DMS53 (cell line): ENCODE measurements at regions not wholly inside any gene's neighbourhood (a gene's known extent, or its start where the extent isn't known, plus 50 kb on each side); places are given as distances from the start of the nearest gene placed in this dataset.
"Not testable (repeated sequence)": the region's sequence is repeated elsewhere in the genome, so short reads cannot be mapped to it uniquely, and the experiment has no call there.

Experiments
- DNase-seq: peaks from one replicate; lab custom pipeline; 2025; lab: John Stamatoyannopoulos, UW

DNA sequence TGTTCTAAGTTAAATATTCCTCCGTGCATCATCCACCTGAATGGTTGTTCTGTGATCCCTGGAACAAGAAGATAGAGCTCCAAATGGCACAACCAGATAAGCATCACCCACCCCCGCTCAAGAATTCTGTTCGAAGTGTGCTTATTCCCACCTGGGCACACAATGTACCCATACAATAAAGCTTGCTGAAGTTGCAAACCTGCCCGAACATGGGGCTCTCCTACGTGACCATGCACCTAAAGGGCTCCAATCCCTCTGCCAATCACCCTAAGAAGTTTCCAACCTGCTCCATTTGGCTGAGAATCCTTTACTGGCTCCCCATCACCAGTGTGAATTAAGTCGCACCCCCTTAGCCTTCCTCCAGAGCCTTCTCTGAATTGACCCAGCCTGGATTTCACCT lies 1157.4 kb downstream of the TBC1D22A start:
- DNase-seq, result no peak

DNA sequence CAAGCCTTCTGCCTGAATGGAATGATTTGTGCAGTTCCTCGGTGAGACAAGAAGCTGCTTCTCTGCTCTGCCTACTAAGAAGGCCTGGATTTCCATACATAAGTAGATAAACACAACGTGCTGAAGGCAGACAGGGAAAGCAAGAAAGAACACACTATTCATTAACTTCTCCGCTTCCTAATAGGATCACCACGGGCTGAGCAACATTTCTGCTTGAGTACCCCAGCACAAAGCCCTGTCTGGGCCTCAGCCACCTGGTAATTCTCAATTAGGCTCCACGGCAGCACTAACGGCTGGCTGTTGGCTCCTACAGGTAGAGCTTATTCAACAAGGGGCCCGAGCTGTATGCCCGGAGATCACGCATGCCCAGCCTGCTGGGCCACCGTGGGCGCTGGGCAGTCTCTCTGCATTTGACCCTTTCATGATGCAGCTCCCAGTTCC lies 1156.6 kb downstream of the TBC1D22A start:
- no peak for DNase-seq

DNA sequence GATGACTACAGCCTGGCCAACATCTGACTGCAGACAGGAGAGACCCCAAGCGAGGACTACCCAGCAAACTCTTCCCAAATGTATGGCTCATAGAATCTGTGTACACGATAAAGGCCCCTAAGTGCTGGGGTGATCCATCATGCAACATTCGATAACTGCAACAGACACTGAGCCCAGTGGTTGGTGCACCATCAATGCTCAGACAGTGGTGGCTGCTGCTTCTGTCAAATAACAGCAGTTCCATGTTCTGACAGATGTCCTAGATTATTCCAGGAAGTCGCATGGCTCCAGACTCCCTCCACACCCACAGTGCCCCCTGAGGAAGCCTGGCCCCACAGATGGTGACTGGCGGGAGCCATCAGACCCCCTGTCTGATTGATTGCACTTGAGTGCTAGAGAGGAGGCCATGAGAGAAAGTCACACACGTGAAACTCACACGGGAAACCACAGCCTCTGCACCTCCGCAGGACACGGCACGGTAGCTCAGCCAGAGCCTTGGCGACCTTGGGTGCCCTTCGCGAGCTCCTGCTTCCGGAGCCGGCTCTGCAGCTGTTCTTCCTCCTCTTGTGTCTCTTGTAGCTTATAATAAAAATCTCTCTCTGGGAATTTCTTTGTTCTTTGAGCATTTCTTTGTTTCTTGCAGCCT lies 1155.9 kb downstream of the TBC1D22A start:
- no peak for DNase-seq

DNA sequence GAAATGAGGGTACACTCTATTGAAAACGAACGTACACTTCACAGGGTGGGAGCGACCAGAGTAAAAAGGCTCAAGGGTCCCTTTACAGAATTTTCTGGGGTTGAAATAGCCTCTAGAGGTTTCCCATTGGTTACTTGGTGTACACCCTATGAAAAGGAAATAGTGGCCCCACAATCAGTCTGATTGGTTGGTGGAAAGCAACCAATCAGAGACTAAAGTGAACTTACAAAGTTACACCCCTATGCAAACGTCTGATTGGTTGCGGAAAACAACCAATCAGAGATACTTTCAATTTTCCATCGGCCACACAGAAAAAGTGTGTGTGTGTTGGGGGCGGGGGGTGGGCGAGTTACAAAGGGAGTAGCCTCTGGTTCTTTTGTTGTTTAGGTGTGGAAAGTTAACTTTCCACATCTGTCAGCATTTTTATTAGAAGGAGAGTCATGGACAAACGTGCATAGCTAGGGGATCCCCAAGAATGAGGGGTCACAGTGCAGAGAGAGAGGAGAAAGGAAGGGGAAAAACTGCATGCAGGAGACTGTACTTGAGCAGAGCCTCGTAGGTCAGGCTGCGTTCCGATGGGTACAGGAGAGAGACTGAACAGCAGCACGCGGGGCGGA lies 1152.1 kb downstream of the TBC1D22A start:
- no peak for DNase-seq

DNA sequence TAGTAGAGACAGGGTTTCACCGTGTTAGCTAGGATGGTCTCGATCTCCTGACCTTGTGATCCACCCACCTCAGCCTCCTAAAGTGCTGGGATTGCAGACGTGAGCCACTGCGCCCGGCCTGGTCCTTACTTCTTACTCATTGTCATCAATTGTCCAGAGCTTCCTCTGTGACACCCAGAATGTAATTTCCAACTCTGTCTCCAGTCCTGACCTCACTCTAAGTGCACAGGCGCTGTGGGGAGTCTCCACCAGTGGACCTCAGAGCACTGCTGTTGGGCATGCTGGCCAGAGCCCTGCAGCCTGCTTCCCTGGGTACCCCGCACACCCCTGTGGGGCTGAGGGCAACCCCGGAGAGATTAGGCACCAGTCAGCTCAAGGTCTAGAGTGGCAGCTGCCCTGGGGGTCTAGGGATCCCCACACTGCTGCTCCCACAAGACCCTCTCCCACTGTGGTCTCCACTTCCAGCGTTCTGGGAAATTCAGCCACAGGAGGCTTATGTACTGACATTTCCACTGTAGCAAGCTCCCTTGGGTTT lies 1140.3 kb downstream of the TBC1D22A start:
- DNase-seq, result no peak

DNA sequence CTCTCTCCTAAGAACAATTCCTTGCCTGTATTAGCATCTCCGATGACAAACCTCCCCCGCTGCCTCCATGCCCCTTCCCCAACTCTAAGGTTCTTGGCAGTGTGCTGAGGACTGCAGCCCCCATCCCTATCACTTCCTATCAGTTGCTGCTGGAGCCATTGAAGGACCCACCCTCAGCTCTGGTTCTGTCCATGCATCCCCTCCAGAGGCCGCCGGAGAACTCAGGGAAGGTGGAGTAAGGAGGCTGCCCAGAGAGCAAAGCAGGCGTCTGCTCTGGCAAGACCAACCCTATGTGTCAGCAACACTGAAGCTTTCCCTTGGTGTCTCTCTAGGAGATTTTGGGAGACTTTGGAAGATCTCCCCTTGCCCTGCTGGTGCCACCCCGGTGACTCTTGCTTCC lies 1139.5 kb downstream of the TBC1D22A start:
- no peak for DNase-seq

DNA sequence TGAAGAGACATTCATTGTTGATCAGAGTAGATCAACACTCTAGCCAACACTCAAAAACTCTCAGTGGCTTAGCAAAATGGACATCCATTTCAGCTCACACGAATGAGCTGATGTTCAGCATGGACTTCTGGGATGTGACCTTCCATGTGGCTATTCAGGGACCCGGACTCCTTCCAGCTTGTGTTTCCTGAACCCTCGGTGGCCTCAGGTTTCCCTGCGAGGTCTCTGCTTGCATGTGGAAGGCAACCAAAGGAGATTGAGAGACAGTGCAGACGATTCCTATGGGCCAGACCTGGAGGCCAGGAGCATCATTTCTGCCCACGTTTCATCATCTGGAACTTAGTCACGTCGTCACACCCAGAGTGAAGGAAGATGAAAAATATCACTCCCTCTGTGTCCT lies 1137.4 kb downstream of the TBC1D22A start:
- DNase-seq, result no peak

DNA sequence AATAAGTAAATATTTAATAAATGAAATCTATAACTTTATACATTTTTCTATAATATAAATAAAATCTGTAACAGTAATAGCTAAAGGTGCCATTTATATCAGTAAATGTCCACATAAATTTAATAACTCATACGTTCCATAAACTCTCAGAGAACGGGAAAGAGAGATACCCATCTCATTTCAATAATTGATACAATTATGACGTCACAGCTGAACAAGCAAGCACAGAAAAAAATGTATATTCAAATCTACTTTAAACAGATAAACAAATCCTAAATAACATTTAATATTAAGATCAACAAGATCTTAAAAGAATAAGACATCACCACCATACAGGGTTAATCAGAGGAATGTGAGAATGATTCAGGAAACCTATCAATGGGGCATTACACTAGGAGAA lies 1136.5 kb downstream of the TBC1D22A start:
- DNase-seq, result no peak

DNA sequence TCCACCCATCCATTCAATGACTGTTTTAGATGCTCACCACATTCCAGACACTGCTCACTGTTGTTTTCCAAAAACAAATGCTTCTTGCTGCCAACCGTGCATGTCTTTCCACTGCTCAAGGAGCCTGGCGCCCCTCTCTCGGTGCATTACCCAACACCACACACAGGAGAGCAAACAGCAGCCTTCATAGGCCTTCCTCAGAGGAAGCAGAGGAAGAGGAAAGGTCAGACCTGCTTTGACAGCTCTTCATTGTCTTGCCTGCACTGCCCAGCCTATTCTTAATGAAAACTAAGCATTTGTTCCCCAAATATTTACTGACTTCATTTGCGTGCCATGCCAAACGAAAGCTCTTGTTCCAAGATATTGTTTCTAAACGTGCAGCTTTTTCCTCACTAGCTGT lies 1129.2 kb downstream of the TBC1D22A start:
- DNase-seq, result no peak

DNA sequence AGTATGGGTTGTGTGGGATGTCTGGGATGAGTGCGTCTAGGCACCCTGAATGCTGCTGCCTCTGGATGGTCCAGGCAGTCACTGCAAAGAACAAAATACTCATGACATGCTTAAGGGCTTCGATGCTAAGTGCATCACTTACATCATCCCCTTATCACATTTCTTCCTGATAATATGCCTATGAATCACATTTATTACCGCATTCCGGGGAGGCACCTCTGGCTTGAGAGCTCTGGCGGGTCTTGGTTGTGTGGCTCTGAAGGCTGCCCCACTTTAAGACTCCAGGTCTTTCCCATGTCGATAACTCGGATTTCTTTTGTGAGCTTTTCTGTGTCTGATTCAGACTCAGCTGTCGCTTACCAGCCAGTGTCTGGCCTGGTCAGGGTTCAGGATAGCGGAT lies 1126.4 kb downstream of the TBC1D22A start:
- DNase-seq, result no peak

DNA sequence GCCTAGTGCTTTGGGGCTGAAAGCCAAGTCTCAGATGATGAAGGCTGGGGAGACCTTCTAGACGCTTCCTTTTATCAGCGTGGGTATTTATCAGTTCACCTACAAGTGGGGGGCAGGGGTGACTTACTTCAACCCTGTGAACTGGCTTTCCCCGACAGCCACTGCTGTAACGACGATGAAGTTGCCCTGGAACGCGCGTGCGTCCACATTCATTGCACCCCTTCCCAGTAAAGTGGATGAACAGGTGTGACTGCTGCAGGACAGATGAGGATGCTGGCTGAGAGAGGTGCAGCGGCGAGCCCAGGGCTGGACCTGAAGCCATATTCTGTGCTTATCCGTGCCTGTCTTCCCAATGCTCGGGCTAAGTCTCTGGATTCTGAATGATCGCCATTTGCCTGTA lies 1122.3 kb downstream of the TBC1D22A start:
- DNase-seq, result no peak

DNA sequence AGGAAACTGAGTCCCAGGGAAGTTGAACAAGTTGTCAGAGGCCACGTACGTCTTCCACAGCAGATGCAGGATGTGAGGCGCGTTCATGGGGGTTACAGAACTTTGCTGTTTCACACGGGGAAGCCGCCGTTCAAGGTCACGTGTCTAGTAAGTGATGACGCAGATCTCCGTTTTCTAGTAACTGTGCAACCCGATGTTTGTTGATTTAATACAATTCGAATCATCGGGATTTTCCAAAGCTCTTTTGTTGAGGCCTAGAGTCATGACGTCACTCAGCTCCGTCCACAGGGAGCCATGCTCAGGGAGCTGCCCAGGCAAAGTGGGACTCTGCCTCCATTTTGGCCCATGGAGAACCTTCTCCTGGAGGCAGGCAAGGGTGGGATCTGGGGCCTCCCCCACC lies 1121.8 kb downstream of the TBC1D22A start:
- DNase-seq, result no peak

DNA sequence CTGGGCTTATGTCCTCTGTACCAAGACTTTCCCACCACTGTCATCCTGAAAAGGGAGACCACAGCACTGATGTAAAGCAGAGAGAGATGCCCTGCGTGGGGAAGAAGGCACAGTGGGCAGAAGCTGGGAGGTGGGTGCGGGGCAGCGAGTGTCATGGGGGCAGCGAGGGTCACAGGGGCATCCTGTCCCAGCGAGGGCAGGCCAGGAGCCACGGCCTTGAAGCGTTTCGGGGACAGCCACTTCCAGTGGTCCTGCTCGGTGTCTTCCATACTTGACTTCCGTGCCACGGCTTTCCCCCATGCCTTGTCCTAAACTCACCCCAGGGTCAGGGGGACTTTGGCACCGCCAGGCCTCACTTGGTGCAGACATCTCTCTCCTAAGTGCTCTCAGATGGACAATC lies 1121.3 kb downstream of the TBC1D22A start:
- no peak for DNase-seq

DNA sequence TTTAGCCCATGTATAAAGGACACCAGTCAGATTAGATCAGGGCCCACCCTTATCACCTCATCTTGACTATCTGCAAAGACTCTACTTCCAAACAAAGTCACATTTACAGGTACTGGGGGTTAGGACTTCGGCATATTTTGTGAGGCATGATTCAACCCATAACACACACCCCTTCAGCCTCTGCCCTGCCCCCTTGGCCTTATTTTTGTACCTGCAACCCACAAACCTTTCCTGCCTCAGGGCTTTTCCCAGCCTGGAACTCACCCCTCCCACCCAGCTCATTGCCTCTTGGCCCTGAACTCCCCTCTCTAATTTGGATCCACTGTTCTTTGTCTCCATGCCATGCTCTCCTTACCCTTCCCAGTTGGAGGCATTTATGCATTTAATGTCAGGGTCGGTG lies 1116.9 kb downstream of the TBC1D22A start:
- DNase-seq, result no peak

DNA sequence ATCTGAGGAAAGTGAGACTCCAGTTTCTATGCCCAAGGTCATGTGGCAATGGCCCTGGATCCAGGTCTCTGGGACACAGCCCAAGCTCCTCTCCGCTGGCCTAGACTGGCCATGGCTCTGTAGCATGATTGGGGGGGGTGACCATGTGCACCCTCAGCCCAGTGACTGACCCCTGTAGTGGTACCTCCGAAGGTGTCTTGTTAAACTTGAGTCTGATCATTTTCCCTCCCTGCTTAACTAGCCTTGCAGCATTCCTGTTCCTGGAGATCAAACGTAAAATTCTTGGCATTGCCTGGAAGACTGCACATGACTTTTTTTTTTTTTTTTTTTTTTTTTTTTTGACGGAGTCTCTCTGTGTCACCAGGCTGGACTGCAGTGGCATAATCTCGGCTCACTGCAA lies 1116.0 kb downstream of the TBC1D22A start:
- DNase-seq, result no peak

DNA sequence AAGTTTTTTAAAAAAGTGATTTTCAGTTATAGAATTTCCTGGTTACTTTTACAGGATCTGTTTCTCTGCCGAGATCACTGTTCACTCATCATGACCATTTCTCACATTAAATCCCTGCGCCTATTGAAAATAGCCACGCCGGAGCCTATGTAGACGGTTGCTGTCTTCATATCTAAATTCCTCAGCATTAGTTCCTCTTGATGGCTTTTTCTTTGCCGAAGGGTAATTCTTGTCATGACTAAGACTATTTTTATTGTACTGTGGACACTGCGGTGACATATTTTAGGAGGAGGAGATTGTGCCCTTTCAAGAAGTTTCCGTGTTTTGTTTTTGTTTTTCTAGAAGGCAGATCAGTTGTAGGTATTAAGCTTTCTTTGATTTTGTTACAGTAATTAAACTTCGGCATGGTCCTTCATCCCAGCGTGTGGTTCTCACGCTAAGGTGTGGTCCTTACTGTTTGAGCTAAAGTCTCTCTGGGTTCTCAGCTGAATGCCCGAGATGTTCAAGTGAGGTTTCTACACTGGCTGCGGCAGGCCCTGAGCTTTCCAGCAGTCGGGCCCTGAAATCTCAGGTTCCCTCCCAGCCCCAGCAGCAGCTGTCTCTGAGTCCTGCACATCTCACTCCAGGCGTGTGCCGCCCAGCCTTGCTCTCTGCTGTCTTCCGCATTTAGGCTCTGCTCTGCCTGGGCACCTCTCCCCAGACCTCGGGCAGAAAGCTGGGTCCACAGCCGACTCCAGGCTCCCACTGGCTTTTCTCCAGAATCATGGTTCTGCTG lies 1110.5 kb downstream of the TBC1D22A start:
- no peak for DNase-seq

DNA sequence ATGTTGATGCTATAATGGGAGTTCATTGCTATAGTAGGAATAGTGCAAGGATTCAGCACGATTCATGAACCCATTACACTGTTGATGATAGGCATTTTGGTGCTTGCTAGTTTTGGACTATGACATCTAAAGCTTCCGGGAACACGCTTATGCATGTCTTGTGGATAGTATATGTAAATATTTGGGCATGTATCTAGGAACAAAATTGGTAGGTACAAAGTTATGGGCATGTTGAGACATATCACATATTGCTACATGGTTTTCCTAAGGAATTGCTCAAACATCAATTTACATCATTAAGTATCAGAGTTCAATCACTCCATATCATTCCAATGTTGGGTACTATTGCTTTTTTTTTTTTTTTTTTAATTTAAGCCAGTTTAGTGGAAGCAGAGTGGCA lies 1103.2 kb downstream of the TBC1D22A start:
- no peak for DNase-seq

DNA sequence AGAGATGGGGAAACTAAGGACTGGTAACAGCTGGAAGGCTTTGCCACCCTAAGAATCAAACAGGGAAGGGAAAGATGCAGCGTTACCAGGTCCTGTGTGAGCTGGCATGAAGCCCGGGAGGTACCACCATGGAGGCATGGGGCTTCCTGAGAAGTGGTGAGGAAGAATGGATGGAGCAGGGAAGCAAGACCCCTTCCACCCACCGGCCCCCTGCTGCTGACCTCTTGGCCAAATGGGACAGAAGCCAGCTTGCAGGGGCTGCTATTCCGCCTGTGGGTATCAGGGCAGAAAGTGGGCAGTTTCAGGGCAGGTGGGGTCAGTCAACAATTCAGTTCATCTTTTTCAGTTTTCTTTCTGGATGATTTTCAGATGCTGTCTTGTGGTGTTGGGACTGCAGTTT lies 1099.9 kb downstream of the TBC1D22A start:
- no peak for DNase-seq

DNA sequence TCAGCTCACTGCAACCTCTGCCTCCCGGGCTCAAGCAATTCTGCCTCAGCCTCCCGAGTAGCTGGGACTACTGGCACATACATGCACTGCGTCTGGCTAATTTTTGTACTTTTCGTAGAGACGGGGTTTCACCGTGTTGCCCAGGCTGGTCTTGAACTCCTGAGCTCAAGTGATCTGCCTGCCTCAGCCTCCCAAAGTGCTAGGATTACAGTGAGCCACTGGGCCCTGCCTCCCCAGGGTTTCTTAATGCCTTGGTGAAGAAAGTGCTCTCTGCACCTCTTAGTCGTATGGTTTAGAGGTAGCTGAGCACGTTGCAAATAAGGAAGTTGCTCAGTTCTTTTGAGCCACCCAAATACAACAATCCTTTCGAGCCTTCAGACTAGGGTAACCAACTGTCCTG lies 1098.5 kb downstream of the TBC1D22A start:
- DNase-seq, result not testable (repeated sequence)

DNA sequence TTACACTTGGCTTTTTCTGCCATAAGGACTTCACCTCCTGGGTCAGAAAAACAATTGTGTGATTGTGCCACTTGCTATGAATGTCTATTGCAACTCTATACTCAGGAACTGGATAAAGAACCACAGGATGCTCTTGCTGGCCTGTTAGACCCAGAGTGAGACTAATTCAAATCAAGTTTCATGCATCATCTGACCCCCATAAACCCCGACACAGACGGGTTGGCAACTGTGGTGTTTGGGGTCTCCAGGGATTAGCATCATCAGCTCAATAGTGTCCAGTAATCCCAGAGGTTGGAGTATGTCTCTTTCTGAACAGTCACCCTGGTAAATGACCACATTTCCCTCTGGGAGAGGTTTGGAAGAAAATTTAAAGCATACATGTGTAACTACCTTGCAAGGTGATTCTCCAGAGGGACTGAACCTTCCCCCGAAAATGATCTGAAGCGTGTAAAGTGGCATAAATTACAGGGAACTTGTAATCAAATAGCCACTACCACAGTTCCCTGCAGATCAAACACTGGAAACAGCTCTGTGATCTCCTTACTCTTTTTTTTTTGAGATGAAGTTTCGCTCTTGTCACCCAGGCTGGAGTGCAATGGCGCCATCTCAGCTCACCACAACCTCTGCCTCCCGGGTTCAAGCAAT lies 1097.6 kb downstream of the TBC1D22A start:
- DNase-seq, result no peak

DNA sequence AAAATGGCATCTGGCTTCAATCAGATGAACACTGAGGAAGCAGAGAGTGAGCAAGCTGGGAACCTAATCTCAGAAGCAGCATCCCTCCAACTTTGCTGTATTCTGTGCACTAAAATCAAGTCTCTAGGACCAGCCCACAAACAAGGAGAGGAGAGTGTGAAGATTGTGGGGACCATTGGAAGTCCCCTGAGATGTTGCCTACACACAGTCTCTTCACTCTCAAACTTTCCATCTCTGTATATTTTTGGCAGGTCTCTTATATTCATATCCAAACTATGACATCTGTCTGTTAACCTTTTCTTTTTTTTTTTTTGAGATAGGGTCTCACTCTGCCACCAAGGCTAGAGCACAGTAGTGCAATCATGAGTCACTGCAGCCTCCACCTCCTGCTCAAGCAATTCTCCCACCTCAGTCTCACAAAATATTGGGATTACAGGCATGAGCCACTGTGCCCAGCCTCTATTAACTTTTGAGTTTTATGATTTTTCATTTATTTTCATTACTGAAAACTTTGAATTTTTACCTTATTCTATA lies 1096.4 kb downstream of the TBC1D22A start:
- no peak for DNase-seq

DNA sequence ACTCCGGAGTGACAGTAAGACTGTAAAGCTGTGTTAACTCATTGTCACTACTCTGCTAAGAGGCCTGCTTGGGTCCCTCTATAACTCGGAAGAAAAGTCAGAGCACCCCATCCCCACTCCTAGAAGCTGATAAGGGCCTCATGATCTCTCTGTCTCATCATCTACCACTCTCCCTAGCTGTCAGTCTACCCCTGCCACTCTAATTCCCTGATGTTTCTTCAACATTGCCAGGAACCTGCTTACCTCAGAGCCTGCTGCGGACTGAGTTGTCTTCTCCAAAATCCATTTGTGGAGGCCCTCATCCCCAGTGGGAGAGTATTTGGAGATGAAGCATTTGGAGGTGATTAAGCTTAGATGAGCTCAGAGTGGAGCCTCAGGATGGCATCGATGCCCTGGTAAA lies 1092.2 kb downstream of the TBC1D22A start:
- DNase-seq, result no peak
